Aorta (tissue), 5 donors: ENCODE measurements at regions not wholly inside any gene's neighbourhood (a gene's known extent, or its start where the extent isn't known, plus 50 kb on each side); places are given as distances from the start of the nearest gene placed in this dataset.
"Not testable (repeated sequence)": the region's sequence is repeated elsewhere in the genome, so short reads cannot be mapped to it uniquely, and the experiment has no call there.

Experiments used
- ATAC-seq: fragments of 200-7000 bp; cut with Tn5 transposase; one replicate; pipeline ENCODE4 v1.9.1; 2022; ENCODE audit warnings: moderate library complexity; ENCODE audit not compliant: low FRiP score
- DNase-seq, 2 donors: peaks; one replicate each; pipeline ENCODE4 v3.0.0-alpha.2; 2020
- H3K27ac ChIP-seq, 2 donors: one replicate each; pipeline ENCODE4 v1.5.1; 2013; ENCODE audit warnings: low read length in 2 of 2, mild to moderate bottlenecking in 2 of 2, moderate library complexity in 2 of 2, control low read depth in 1 of 2, inconsistent platforms in 1 of 2, low read depth in 1 of 2
- H3K27me3 ChIP-seq, 2 donors: one replicate each; pipeline ENCODE4 v1.6.1; 2013; ENCODE audit warnings: control low read depth in 1 of 2, low read length in 1 of 2, mild to moderate bottlenecking in 1 of 2, moderate library complexity in 1 of 2; ENCODE audit not compliant: insufficient read depth in 2 of 2, control insufficient read depth in 1 of 2
- H3K36me3 ChIP-seq, 2 donors: one replicate each; pipeline ENCODE4 v1.6.1; 2013; ENCODE audit warnings: control low read depth in 1 of 2, low read length in 1 of 2, mild to moderate bottlenecking in 1 of 2; ENCODE audit not compliant: insufficient read depth in 2 of 2, control insufficient read depth in 1 of 2
- H3K4me1 ChIP-seq, 2 donors: one replicate each; pipeline ENCODE4 v1.6.1; 2013; ENCODE audit warnings: low read length in 2 of 2, control low read depth in 1 of 2, mild to moderate bottlenecking in 1 of 2, moderate library complexity in 1 of 2; ENCODE audit not compliant: insufficient read depth in 2 of 2, control insufficient read depth in 1 of 2
- H3K4me3 ChIP-seq, 2 donors: one replicate each; pipeline ENCODE4 v1.5.1; 2013; ENCODE audit warnings: low read length in 2 of 2, control low read depth in 1 of 2, mild to moderate bottlenecking in 1 of 2
- H3K9me3 ChIP-seq: one replicate; pipeline ENCODE4 v1.6.1; 2013; ENCODE audit warnings: mild to moderate bottlenecking, low read length; ENCODE audit not compliant: control insufficient read depth
- WGBS, 2 donors: extraction: QIAGEN DNeasy Blood & Tissue Kit; methylation state at CpG; one replicate each; pipeline ENCODE4 v1.1.7; 2013; 5-methylcytosine and 5-hydroxymethylcytosine counted together
- intact Hi-C, 2 donors: fragments of 100-400 bp; cut with DNase I; formaldehyde crosslinking; loops; one replicate each; pipeline versions ENCODE4 v1.14.2 to v1.15.0; 2022
- donor health status: healthy with polysubstance abuse.
- donor health status: Bipolar disorder and iron deficiency.
- donor health status: DM: no; HTN: no; CAD: no.
- donor health status: DM: no; HTN: no; CAD: no.
- donor health status: DM: yes; HTN: yes; CAD: no.

DNA sequence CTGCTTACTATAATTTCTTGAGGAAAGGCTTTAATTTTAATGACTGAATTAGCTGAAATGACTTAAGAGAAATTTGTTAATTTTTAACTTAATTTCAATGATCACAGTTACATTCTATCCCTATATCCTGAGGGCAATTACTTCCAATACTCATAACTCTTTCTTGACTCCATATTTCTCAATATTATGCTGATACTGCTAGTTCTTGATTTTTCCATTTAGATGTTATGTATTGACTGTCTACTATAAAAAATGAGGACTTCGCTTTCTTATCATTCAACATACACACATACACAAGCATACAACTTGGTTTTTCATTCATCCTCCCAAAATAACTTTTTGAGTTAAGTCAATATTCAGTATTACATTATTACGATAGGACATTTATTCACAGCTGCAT is 176.2 kb downstream of the PHLDA1 start:
- Histone ChIP-seq H3K36me3 (no peaks in the 10 kb centered on the region), H3K27ac (no peak overlapping the region), H3K4me3 (no peak overlapping the region), H3K9me3 (no peaks in the 10 kb centered on the region), H3K27me3 (no peaks in the 10 kb centered on the region), H3K4me1 (peaks cover 3% of the 10 kb centered on the region in 2 donors)
- 93 to 96% methylated on average over 2 of the region's 2 CpGs for WGBS, 2 donors
- intact Hi-C loops, result no loop called here
- DNase-seq (no peak), ATAC-seq (no peak)

GRCh38 chr12:75854681-75855309 is 176.8 kb downstream of the PHLDA1 start:
- H3K4me3 ChIP-seq, result no peak overlapping the region
- H3K36me3 ChIP-seq, result no peaks in the 10 kb centered on the region
- intact Hi-C loops, result no loop called here
- peaks cover 3% of the 10 kb centered on the region in 2 donors for H3K4me1 ChIP-seq
- WGBS, 2 donors, result 54 to 55% methylated on average over 4 of the region's 4 CpGs
- H3K27me3 ChIP-seq, result no peaks in the 10 kb centered on the region
- H3K27ac ChIP-seq, result no peak overlapping the region
- DNase-seq (no peak), ATAC-seq (no peak)
- no peaks in the 10 kb centered on the region for H3K9me3 ChIP-seq

GRCh38 chr12:75854137-75854536 is 177.4 kb downstream of the PHLDA1 start:
- H3K9me3 ChIP-seq, H3K4me1 ChIP-seq, H3K4me3 ChIP-seq, intact Hi-C loops, H3K36me3 ChIP-seq, H3K27me3 ChIP-seq, DNase-seq, ATAC-seq, H3K27ac ChIP-seq: not testable (repeated sequence)
- WGBS, 2 donors, result 96 to 97% methylated on average over 5 of the region's 5 CpGs

DNA sequence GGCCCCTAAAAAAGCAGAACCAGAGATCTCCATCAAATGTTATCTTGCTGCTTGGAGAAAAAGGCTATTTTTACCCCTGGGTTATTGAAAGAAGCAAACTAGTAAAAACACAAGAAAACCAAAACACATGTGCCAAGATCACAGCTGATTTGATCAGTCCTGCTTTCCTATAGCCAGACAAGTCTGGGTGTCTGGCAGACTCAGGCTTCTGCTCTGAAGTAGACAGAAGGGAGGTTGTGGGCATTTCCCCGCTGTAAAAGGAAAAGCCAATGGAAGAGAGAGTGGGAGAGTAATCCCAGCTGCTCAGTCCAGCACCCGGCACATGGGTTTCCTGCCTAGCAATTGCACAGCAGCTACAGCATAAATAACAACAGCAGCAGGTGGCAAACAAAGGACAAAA is 177.9 kb downstream of the PHLDA1 start:
- peaks cover 3% of the 10 kb centered on the region in 2 donors for H3K4me1 ChIP-seq
- intact Hi-C loops, result no loop called here
- no peak overlapping the region for H3K4me3 ChIP-seq
- H3K36me3 ChIP-seq, result no peaks in the 10 kb centered on the region
- no peaks in the 10 kb centered on the region for H3K27me3 ChIP-seq
- no peaks in the 10 kb centered on the region for H3K9me3 ChIP-seq
- no peak for DNase-seq
- no peak for ATAC-seq
- H3K27ac ChIP-seq, result no peak overlapping the region
- 12 to 15% methylated on average over 2 of the region's 2 CpGs for WGBS, 2 donors

DNA sequence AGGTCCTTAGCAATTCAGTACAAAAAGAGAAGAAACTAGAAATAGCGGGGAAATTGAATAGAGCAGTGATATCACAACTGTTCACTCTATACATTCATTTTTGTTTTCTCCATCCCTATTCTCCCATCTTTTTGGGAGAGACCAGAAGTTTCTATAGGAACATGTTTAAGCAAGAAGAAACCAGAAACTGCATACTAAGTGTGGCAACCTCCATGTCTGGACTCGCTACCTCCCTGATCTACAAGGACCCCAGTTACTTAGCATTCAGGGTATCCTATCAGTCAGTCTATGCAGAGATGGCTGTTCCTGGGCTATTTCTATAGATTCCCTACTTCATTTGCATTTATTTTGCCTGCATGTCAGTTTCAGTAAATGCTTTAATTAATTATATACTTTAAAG is 178.6 kb downstream of the PHLDA1 start:
- DNase-seq (no peak), ATAC-seq (no peak)
- H3K27me3 ChIP-seq, result no peaks in the 10 kb centered on the region
- no peak overlapping the region for H3K4me3 ChIP-seq
- H3K36me3 ChIP-seq, result no peaks in the 10 kb centered on the region
- H3K4me1 ChIP-seq, result peaks cover 3% of the 10 kb centered on the region in 2 donors
- no peaks in the 10 kb centered on the region for H3K9me3 ChIP-seq
- WGBS, 2 donors, result 73 to 77% methylated on average over 2 of the region's 2 CpGs
- H3K27ac ChIP-seq, result no peak overlapping the region
- intact Hi-C loops, result no loop called here

GRCh38 chr12:75852143-75852542 is 179.4 kb downstream of the PHLDA1 start:
- 68 to 71% methylated on average over 3 of the region's 3 CpGs for WGBS, 2 donors
- Histone ChIP-seq H3K27me3 (no peaks in the 10 kb centered on the region), H3K4me1 (peaks cover 3% of the 10 kb centered on the region in 2 donors), H3K36me3 (no peaks in the 10 kb centered on the region), H3K4me3 (no peak overlapping the region), H3K27ac (no peak overlapping the region), H3K9me3 (no peaks in the 10 kb centered on the region)
- ATAC-seq (no peak), DNase-seq (no peak)
- intact Hi-C loops, result no loop called here

GRCh38 chr12:75850721-75851462 is 180.7 kb downstream of the PHLDA1 start:
- WGBS, 2 donors, result 53 to 55% methylated on average over 4 of the region's 4 CpGs
- peaks cover 3% of the 10 kb centered on the region in 2 donors for H3K4me1 ChIP-seq
- no peak overlapping the region for H3K4me3 ChIP-seq
- no peak overlapping the region for H3K27ac ChIP-seq
- H3K9me3 ChIP-seq, result no peaks in the 10 kb centered on the region
- DNase-seq, result no peak
- no peaks in the 10 kb centered on the region for H3K36me3 ChIP-seq
- H3K27me3 ChIP-seq, result no peaks in the 10 kb centered on the region
- intact Hi-C loops, result no loop called here
- ATAC-seq, result no peak

DNA sequence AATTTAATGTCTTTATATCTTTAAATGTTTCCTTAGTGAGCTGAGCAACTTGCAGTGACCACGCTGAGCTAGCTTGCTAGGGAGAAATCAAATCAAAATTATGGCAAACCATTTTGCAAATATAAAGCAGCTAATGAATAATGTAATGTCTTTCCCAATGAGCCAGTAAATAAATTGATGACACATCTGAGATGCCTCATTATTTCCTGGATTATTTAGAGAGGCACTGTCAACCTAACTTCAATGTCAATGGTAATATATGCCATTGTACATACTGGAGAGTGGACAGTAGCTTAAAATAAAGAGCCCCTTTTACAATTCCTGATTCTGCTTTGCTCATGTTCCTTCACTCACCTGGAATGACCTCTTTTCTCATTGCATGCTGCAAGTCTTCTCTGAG is 182.6 kb downstream of the PHLDA1 start:
- 19 to 23% methylated on average over 1 of the region's 1 CpG for WGBS, 2 donors
- ATAC-seq, result no peak
- intact Hi-C loops, result no loop called here

GRCh38 chr12:75848431-75848925 is 183.1 kb downstream of the PHLDA1 start:
- no peak for ATAC-seq
- intact Hi-C loops, result no loop called here
- H3K9me3 ChIP-seq, result no peaks in the 10 kb centered on the region
- H3K4me1 ChIP-seq, result peaks cover 0 to 2% of the 10 kb centered on the region in 2 donors
- no peak for DNase-seq
- 6 to 7% methylated on average over 7 of the region's 7 CpGs for WGBS, 2 donors
- H3K36me3 ChIP-seq, result no peaks in the 10 kb centered on the region
- H3K27ac ChIP-seq, result no peak overlapping the region
- no peaks in the 10 kb centered on the region for H3K27me3 ChIP-seq
- no peak overlapping the region for H3K4me3 ChIP-seq

More for the DNA sequence above, 182.6 kb downstream of the PHLDA1 start:
- H3K9me3 ChIP-seq, result no peaks in the 10 kb centered on the region
- H3K36me3 ChIP-seq, result no peaks in the 10 kb centered on the region
- no peak overlapping the region for H3K27ac ChIP-seq
- no peak for DNase-seq
- H3K4me1 ChIP-seq, result peaks cover 3 to 5% of the 10 kb centered on the region in 2 donors
- H3K27me3 ChIP-seq, result no peaks in the 10 kb centered on the region
- H3K4me3 ChIP-seq, result no peak overlapping the region
